Stimulated activated CD4-positive, alpha-beta T cell treated with anti-CD3 and anti-CD28 coated beads, Interleukin-4, amount 100 ng/mL, for 1 hour (primary cell): ENCODE measurements at regions not wholly inside any gene's neighbourhood (a gene's known extent, or its start where the extent isn't known, plus 50 kb on each side); places are given as distances from the start of the nearest gene placed in this dataset.

Experiments used
- DNase-seq: peaks from one replicate; pipeline ENCODE4 v3.0.0-alpha.2; 2020

DNA sequence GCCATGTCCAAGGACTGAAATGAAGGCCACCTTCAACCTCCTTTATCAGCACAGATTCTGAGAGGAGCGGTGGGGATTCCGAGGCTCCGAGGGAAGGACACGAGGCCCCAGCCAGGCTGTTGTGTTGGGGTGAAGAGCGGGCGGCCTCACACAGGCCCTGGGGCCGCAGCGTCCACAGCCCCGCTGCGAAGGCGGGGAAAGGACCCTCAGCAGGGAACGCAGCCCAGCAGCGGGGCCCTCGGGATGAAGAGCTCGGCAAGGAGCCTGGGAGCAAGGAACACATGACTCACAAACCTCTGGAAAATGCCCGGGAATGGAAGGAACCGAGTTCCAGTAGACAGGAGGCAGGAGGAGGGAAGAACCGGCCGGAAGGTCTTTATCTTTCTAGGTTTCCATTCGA lies 227.2 kb downstream of the BRD1 start:
- DNase-seq: no peak

DNA sequence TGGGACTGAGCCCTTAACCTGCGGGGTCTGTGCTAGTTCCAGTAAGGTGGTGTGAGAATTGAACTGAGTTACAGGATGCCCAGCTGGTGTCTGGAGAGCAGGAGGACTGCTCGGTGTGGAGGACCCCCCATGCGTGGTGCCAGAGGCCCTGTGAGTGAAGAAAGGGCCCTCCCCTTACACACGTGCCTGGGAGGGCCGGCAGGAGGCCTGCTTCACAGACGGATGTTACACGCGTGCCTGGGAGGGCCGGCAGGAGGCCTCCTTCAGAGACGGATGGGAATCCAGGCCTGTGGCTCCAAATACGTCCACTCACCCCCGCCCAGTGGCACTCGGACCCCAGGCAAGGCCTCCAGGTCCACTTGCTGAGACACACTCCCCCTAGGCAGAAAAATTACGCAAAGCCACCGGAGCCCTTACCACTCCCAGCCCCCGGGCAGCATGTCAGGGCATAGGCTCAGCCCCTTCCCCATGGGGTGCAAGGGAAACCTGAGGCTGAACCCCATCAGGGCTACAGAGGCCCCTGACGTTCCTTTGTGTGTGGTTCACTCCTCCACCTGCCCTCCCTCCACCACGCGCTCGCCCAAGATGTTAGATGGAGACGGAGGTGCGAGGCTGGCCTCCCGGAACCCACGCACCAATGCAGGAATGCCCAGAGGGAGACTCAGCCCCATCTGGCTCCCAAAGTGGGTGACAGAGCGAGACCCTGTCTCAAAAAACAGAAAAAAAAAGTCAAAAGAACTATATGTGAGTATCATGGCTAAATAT lies 227.8 kb downstream of the BRD1 start:
- DNase-seq: no peak

DNA sequence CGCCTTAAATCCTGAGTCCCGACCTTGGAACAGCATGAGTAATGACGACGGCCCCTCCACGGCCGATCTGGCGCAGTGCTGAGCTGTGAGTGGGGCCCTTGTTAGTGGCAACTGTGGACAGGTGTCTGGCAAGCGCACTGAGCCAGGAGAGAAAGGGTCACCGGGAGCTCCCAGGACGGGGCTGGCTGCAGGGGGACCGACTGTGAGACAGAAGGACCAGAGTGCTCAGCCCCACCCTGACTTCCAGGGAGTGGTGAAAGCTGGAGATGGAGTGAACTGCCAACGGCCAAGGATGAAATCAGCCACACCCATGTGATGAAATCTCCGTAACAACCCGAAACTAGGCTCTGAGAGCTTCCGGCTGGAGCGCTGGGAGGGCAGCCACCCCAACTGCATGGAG lies 228.6 kb downstream of the BRD1 start:
- no peak for DNase-seq

DNA sequence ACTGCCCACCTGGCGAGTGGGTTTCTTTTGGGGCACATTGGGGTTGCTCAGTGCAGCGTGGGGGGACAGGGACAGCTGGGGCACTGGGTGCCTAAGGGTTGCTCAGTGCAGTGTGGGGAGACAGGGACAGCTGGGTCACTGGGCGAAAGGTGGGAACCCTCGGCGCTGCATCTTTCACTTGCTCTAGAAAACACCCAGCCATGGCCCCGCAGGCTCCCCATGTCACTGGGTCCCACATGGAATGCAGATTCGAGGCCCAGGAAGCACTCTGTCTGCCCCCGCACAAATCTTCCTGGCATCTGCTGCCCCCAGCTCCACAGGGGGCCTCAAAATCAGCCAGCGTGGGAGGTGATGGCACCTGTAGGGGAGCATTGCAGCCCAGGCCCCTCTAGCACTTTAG lies 229.3 kb downstream of the BRD1 start:
- DNase-seq: no peak

DNA sequence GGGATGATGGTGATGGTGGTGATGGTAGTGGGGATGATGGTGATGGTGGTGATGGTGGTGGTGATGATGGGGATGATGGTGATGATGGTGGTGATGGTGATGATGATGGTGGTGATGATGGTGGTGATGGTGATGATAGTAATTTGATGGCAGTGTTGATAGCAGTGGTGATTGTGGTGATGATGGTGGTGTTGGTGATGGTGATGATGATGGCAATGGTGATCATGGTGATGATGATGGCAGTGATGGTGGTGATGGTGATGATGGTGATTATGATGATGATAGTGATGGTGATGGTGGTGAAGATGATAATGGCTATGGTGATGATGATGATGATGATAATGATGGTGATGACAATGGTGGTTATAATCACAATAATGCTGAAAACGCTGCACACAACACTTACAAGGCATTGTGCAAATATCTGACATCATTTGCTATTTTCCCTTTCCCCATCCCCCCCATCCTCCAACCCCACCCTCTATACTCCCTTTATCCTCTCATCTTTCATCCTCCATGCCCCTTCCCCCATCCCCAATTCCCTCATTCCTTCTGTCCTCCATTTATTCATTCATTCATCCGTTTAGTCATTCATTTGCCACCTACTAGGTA lies 230.1 kb downstream of the BRD1 start:
- no peak for DNase-seq

DNA sequence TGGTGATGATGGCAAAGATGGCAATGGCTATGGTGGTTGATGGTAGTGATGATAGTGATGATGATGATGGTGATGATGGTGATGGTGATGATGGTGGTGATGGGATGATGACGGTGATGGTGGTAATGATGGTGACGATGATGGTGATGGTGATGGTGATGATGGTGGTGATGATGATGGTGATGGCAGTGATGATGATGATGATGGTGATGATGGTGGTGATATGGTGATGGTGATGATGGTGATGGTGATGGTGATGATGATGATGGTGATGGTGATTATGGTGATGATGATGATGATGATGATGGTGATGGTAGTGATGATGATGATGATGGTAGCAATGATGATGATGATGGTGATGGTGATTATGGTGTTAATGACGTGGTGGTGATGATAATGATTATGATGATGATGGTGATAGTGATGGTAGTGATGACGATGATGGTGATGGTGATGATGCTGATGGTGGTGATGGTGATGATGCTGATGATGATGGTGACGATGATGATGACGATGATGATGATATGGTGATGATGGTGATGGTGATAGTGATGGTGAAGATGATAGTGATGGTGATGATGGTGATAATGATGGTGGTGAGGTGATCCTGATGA lies 232.1 kb downstream of the BRD1 start:
- no peak for DNase-seq

DNA sequence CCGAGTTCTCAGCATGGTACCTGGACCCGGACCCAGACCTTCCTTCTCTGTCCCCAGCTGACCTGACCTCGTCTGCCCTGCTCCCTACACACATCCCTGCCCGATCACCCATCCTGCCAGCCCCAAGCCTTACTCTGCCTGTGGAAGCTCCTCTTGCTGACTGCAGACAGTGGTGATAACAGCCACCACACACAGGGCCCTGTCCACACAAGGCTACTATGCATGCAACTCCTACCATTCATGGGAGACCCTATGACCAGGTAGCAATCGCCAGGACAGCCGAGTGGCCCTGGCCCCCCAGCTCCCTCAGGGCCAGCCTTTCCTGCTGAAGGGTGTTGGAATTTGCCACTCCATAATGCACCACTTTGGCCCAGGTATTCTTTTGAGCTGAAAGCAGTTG lies 233.6 kb downstream of the BRD1 start:
- no peak for DNase-seq

DNA sequence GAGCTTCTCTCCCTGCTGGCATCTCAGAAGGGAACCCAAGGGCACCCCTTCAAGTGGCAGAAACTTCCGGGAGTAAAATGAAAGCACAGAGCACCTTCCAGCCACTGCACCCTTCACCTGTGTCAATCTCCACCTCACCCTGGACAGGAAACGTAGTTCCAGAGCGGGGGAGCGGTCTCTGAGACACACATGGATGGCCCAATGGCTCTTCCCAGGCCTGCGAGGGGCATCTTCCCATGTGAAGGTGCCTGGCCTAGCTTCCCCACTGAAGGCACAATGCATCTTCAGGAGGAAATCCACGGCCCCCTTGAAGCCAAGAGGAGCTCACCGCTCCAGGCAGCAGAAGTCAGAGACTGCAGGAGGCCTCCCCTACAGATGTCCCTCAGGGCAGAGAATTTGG lies 234.2 kb downstream of the BRD1 start:
- DNase-seq: no peak

DNA sequence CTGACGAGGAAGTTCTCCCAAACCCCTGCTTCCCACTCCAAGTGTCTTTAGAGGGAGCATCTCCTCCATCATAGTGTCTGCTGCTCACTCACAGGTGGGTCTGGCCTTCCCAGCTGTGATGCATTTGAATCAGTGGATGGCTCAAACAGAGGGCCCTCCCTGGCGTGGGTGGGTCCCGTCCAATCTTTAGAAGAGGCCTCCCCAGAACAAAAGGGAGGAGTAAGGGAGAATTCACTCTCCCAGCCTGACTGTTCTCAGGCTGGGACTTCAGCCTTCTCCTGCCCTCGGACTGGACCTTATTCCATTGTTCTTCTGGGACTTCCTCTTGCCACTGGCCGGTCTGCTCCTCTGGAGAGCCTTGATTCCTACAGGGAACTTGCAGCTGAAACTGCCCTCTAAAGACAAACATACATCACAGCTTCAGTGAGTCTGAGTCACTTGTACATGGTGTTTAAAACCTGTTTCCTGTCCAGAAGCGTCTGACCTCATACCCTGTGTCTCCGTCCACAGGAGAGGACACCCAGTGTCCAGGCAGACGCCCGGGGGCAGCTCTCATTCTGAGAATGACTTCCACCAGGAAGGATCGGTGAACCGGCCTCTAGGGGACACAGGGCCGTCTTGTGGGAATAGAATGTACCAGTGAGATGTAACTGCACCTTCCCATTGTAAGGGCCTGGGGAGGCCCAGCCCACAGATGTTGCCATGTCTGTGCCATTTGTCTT lies 234.7 kb downstream of the BRD1 start:
- DNase-seq: no peak

DNA sequence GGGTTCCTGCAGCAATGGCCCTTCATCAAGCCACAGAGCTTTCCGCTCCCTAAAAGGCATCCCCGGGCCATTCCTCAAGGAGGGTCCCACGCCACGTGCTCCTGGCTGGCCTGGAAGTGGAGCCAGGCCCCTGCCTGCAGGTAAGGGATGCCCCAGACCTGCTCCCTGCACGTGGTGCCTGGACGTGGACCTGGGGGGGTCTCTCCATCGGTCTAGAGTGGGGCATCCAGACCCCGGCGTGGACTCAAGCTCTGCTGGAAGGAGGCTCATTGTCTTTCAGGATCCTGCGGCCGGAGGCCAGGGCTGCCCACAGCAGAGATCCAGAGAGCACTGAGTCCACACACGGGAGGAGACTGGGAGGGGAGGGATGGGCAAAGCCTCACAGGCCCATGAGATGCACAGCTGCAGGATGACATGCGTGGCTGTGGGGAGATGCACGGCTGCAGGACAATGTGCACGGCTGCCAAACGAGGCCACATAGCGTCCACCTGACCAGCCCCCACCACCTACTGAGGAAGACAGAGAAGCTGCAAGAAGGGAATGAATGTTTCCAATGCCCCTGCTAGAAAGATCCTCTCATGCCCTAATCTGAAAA lies 236.7 kb downstream of the BRD1 start:
- no peak for DNase-seq

DNA sequence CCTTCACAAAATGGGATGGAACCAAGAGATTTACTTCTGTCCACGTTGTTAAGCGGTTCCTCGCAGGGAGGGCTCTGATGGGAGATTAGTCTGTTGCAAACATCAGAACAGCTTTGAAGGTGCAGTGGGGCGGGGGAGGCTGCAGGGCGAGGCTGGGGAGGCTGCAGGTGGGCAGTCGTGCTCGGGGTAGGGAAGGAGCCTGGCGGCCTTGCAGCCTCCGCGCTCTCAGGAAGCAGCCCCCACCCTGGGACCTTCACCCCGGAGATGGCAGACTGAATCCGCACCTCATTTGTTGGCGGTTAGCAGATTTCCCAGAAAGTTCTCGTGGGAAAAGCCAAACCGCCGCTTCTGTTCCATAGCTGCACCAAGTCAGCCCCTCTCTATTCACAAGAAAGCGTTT lies 237.3 kb downstream of the BRD1 start:
- DNase-seq: no peak

DNA sequence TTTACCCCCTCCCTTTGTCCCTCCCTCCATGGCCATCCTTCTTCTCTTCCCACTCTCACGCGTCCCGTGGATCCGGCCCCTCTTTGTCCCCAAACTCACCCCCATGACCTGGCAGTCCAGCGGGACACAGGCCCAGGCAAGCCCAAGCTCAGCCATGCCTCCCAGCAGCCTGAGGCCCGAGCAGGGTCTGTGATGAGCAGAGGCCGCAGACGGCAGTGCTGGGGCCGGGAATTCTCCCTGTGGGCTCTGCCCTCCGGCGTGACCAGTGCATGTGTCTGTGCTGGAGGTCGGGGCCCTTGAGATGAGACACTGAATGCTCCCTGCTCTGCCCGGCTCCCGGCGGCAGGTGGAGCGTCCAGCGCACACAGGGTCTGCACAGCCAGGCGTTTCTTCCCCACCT lies 237.9 kb downstream of the BRD1 start:
- no peak for DNase-seq

DNA sequence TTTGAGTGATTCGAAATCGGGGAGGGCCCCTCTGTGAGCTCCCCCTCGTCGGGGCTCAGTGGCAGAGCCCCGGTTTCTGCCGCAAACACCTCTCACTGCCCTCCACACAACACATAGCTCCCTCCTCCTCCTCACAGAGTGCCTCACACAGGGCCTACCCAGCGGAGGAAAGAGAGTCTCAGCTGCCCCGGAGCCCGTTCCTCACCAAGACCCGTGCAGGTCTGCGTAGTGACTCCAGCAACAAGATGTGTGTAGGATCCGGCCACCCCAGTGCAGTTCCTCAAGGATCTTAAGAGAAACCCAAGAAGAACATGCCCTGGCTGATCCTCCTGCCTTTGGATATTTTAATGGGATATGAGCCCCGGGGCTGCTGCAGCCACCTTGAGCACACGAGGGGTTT lies 238.4 kb downstream of the BRD1 start:
- no peak for DNase-seq

DNA sequence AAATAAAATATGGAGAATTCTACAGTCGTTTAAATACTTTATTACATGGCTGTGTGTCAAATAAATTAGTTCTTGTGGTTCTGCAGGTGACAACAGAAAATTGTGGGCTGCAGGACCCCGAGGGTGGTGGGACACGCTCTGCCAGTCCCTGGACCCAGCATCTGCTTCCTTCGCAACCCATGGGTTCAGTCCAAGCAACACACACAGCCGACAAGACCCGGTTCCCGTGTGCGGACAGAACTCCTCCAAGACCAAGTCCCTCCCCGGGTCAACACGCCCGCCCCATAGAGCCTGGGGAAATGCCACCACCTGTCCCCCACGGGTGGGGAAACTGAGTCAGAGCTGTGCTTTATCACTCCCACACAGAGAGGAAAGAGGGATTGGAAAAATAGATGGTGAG lies 238.9 kb downstream of the BRD1 start:
- DNase-seq: no peak

DNA sequence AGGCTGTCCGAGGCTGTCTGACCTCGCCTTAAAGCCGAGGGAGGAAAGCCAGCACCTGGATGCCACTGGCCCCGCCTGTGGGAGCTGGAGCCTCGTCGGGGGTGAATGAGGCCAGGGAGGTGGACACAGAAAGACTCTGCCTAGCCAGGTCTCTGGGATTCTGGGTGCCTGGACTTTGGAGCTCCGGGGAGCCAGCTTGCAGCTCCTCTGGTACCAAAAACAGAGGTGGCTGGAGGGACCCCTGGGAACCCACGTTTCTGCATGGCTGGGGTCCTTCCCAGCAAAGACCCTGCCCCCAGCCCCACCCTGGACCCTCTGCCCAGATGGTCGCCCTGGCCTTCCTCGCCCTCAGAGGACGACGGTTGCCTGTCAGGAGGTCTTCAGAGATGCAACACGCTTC lies 239.7 kb downstream of the BRD1 start:
- DNase-seq: no peak

DNA sequence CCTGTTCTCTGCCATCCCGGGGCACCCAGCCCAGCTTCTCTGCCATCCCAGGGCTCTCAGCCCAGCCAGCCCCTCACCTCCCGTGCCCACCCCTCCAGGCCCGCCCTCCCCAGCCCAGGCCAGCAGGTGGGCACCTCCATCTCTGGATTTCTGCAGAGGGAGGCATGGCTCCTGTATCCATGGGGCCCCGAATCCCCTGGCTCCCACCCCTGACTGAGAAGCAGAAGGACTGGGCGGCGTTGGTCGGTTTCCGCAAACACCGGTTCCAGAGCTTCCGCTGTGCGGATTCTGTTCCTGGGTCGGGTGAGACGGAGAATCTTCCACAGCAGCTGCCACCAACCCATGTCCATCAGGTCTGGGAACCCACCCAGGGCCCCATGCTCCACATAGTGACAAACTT lies 240.3 kb downstream of the BRD1 start:
- no peak for DNase-seq

DNA sequence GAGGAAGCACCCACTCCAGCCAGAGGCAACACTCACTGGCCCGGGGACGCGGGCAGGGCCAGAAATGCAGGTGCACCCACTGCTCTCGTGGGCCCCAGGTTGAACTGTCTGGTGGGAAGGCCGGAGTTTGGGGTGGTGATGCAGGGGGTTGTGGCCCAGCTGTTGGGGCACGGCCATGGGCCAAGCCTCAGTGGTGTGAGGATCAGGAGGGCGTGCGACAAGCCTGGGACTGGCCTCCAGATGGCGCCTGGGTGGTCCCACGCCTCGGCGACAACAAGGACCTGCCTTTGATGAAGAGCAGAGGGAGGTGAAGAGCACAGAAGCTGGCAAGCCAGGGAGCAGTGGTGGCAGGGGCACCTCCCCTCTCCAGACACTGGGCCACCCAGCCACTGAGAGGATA lies 240.8 kb downstream of the BRD1 start:
- DNase-seq: no peak

DNA sequence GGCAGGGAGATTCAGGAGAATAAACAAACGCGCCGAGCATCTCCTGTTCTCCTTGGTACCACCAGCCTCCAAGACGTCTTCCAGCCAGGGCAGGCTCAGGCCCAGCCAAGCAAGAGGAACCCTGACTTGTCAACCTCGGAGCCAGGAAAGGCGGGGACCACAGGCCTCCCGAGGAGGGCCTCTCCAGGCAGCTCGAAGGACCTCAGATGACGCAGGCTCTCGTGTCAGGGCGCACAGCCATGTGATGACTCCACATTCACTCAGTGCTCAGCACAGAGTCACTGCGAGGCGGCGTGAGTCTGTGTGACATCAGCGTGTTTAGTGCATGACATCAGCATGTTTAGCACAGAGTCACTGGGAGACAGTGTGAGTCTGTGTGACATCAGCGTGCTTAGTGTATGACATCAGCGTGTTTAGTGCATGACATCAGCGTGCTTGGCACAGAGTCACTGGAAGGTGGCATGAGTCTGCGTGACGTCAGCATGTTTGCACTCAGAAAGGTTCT lies 241.4 kb downstream of the BRD1 start:
- DNase-seq: no peak

DNA sequence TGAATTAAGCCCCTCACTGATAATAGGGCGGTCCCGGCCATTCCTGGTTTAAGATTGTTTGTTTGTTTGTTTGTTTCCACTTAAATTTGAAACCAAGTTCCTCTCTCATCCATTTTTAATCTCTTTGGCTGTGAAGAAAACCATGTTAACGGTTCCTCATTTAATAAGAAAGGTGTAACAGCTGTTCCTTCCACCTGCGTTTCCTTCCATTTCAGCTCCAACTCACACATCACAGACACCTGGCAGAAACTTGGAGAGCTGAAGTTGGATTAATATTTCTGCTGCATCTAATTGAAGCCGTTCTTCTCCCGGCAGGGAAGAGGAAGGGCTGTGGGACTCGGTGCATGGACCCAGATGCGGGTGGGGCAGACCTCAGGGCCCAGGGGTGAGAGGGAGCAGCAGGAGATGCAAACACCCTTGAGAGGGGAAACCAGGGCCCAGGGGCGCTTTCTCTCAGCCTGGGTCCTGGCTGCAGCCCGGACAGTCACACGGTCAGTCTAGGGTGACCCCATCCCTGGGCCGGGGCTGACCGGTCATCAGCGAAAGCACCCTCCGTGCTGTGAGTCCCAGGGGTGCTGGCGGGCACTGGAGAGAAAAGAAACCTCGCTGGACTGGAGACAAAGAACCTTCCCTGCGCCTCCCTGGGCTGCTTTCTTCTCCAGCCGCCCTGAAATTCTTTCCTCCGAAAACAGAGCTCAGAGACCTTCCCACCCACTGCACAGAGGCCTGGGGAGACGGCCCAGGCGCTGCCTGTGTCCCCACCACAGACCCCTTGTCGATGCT lies 242.0 kb downstream of the BRD1 start:
- no peak for DNase-seq

DNA sequence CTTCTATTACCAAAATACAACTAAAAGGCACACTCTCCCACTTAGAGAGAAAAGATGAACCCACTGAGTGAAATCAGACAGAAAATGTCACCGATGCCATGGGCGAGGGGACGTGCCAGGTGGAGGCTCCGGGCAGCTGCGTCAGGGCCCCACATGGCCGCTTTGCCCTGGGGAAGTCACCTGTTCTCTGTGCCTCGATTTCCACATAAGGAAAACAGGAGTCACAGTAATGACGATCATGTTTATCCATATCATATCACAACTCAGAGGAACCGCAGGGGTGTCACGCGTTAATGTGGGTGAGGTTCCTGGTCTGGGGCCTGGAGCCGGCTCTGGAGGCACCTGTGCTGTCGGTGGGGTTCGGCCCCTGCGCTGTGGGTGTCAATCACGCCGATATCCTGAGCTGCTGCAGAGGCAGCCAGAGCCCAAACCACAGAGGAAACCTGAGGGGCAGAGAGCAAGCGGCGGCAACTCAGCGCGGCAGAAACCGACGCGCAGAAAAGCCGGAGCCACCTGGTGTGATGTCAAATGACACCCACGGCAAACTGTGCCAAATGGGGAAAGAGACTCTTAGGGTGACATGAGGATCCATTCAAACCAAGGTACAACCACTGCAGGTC lies 243.7 kb downstream of the BRD1 start:
- no peak for DNase-seq

DNA sequence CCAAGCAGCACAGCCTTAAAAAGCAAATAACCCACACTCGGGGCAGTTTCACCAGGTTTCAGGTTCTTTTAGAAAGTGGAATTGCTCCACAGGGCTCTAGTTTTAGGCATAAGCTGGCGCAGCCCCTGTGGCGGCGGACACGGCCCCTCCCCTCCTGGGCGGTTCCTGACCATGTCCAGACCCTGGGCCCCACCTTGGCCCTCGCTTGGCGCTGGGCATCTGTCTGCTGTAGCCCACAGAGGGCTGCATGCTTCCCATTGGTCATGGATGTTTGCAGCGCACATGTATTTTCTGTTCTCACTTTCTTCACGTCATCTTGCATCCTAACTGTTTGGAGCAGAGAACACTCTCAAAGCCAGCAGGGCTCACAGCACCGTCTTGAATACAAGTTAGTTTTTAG lies 244.3 kb downstream of the BRD1 start:
- no peak for DNase-seq

DNA sequence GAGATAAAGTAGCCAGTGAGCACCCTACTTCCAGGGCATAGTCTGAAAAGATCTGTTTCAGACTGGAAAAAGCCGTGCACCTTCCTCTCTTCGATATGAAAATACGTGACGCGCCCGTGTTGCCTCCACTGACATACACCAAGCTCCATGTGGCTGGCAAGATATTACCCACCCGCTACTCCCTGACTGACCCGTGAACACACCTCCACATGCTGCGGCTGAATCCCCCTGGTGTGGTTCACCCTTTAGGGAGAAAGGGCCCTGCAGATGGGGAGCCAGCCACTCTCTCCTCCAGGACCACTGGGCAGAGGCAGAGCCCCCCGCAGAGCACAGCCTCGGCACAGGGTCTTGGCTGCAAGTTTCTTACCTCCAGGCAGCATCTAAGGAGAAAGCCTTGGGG lies 245.0 kb downstream of the BRD1 start:
- DNase-seq: no peak
